ENCODE measurements at regions not wholly inside any gene's neighbourhood (a gene's known extent, or its start where the extent isn't known, plus 50 kb on each side); places are given as distances from the start of the nearest gene placed in this dataset.

DNA sequence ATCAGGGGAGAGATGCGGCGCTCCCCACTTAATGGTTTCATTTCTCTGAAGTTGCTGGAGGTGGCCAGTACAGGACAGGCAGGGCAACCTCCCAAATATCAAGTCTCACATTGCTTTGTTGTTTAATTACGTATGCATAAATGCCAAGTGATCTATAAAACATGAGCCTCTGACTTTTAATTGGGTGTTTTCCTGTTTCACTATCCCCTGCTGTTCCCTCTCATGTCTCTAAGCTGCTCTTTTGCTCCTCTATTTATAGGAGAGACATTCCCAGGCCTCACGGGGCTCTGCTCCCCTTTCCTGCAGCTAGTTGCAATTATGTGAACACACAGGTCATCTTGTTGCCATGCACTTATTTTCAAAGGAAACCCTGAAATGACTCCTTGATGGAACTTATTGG lies 1173.5 kb upstream of the GOT2 start:
- peak in 1 of 2 donors; percentile 30 for DNase-seq (ENCODE audit: low read depth in 1 of 2, low spot score in 1 of 2)
- no peaks in the 10 kb centered on the region for H3K9me3 ChIP-seq (ENCODE audit: low read depth)
- H3K36me3 ChIP-seq, result no peaks in the 10 kb centered on the region
- TF ChIP-seq, protein P1, sequence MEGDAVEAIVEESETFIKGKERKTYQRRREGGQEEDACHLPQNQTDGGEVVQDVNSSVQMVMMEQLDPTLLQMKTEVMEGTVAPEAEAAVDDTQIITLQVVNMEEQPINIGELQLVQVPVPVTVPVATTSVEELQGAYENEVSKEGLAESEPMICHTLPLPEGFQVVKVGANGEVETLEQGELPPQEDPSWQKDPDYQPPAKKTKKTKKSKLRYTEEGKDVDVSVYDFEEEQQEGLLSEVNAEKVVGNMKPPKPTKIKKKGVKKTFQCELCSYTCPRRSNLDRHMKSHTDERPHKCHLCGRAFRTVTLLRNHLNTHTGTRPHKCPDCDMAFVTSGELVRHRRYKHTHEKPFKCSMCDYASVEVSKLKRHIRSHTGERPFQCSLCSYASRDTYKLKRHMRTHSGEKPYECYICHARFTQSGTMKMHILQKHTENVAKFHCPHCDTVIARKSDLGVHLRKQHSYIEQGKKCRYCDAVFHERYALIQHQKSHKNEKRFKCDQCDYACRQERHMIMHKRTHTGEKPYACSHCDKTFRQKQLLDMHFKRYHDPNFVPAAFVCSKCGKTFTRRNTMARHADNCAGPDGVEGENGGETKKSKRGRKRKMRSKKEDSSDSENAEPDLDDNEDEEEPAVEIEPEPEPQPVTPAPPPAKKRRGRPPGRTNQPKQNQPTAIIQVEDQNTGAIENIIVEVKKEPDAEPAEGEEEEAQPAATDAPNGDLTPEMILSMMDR (IDR thresholded peaks at IDR 0.05; ENCODE audit: low read depth, low read length), result no peak
- H3K4me1 ChIP-seq (ENCODE audit: low read depth), result peaks cover 9% of the 10 kb centered on the region
- no peak overlapping the region for H3K4me3 ChIP-seq
- no peaks in the 10 kb centered on the region for H3K27me3 ChIP-seq
- no peak overlapping the region for H3K27ac ChIP-seq

DNA sequence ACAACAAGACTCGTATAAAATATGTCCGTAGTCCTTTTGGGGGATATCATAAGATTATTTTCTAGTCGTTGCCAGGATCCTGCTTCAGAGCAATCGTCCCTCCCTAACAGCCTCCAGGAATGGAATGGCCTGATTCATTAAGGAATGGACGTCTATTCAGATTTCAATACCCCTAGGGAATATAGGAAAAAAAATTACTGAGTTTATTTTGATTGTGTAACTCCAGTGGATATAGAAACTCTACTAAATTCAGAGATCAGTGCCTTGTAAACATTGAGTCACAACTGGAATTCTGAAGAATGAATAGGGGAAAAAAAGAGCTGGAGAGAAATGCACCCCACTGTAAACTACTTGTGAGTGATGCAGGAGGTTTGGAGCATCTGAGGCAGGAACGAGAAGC lies 1171.5 kb upstream of the GOT2 start:
- Histone ChIP-seq H3K27me3 (no peaks in the 10 kb centered on the region), H3K36me3 (no peaks in the 10 kb centered on the region), H3K27ac (no peak overlapping the region), H3K4me3 (no peak overlapping the region), H3K9me3 (ENCODE audit: low read depth) (no peaks in the 10 kb centered on the region), H3K4me1 (ENCODE audit: low read depth) (peaks cover 9% of the 10 kb centered on the region)
- no peak for DNase-seq (ENCODE audit: low read depth in 1 of 2, low spot score in 1 of 2)
- TF ChIP-seq, protein P1 (IDR thresholded peaks at IDR 0.05; ENCODE audit: low read depth, low read length), result no peak

DNA sequence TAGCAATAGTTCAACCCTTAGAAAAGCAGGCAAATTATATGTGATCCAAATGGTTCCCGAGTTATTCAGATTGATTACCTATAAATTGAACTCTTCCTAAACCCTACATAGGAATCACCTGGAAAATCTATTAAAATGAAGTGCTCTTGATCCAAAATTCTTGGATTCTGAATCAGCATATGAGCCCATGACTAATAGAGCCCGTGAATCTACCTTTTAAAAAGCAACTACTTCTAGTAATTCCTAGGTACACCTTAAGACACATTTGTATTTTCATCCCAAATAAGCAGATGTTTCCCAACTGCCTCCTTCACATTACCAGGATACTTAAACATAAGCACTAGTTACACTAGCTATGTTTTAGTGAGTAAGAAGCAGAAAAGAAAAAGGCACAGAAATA lies 1171.0 kb upstream of the GOT2 start:
- no peaks in the 10 kb centered on the region for H3K27me3 ChIP-seq
- H3K4me1 ChIP-seq (ENCODE audit: low read depth), result peaks cover 9% of the 10 kb centered on the region
- DNase-seq (ENCODE audit: low read depth in 1 of 2, low spot score in 1 of 2), result no peak
- no peaks in the 10 kb centered on the region for H3K9me3 ChIP-seq (ENCODE audit: low read depth)
- TF ChIP-seq, protein P1 (IDR thresholded peaks at IDR 0.05; ENCODE audit: low read depth, low read length), result no peak
- no peaks in the 10 kb centered on the region for H3K36me3 ChIP-seq
- H3K4me3 ChIP-seq, result no peak overlapping the region
- no peak overlapping the region for H3K27ac ChIP-seq

DNA sequence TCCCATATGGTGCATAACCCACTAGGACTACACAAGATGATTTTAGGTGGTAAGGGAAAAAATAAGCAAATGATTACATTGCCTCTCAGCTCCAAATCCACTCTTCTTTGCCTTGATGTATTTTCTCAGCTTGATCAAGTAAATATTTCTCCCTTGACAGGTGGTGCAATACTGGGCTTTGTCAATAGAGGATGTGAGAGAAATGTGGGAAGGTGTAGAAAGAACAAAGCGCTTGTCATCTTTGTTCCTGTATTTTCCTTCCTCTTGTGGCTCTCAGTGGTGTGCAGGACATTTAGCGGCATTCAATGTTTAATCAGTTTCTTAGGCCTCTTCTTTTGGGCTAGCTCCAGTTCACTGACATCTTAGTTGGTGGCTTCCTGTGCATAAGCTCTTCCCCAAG lies 1165.8 kb upstream of the GOT2 start:
- Histone ChIP-seq H3K27ac (no peak overlapping the region), H3K27me3 (no peaks in the 10 kb centered on the region)
- no peak for DNase-seq (ENCODE audit: low read depth in 1 of 2, low spot score in 1 of 2)

DNA sequence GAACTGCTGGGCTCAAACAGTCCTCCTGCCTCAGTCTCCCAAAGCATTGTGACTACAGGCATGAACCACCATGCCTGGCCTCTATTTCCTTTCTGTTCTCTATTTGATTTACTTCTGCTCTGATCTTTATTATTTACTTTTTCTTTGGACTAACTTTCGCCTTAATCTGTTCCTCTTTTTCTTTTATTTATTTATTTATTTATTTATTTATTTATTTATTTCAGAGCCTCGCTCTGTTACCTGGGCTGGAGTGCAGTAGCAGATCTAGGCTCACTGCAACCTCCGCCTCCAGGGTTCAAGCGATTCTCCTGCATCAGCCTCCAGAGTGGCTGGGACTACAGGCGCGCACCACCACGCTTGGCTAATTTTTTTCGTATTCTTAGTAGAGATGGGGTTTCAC lies 1158.3 kb upstream of the GOT2 start:
- Histone ChIP-seq H3K27ac (no peak overlapping the region), H3K9me3 (ENCODE audit: low read depth) (no peaks in the 10 kb centered on the region), H3K27me3 (no peaks in the 10 kb centered on the region), H3K36me3 (no peaks in the 10 kb centered on the region), H3K4me1 (ENCODE audit: low read depth) (no peaks in the 10 kb centered on the region), H3K4me3 (no peak overlapping the region)
- TF ChIP-seq, protein P1 (IDR thresholded peaks at IDR 0.05; ENCODE audit: low read depth, low read length), result no peak
- DNase-seq (ENCODE audit: low read depth in 1 of 2, low spot score in 1 of 2), result no peak

More for the DNA sequence above, 1165.8 kb upstream of the GOT2 start:
- no peak overlapping the region for H3K4me3 ChIP-seq
- H3K9me3 ChIP-seq (ENCODE audit: low read depth), result no peaks in the 10 kb centered on the region
- TF ChIP-seq, protein P1 (IDR thresholded peaks at IDR 0.05; ENCODE audit: low read depth, low read length), result no peak
- H3K4me1 ChIP-seq (ENCODE audit: low read depth), result no peaks in the 10 kb centered on the region
- H3K36me3 ChIP-seq, result no peaks in the 10 kb centered on the region

DNA sequence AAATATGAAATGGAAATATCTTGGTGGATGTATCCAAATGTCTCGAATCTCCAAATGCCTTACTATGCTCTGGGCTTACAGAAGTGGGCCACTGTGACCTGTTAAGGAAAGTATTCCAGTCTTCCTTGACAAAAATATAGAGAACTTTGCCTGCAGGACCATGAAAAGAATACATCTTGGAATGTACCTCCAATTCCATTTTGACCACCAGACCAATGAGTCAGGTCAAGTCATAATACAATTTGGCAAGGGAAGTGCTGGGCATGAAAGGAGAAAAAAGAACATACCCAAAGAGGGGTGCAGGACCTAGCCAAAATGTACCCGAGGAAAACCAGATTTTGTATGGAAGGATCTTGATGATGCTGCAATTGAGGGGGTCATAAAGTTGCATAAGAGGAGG lies 1153.7 kb upstream of the GOT2 start:
- Histone ChIP-seq H3K4me3 (no peak overlapping the region), H3K4me1 (ENCODE audit: low read depth) (no peaks in the 10 kb centered on the region), H3K27ac (no peak overlapping the region), H3K27me3 (no peaks in the 10 kb centered on the region), H3K36me3 (no peaks in the 10 kb centered on the region), H3K9me3 (ENCODE audit: low read depth) (no peaks in the 10 kb centered on the region)
- TF ChIP-seq, protein P1 (IDR thresholded peaks at IDR 0.05; ENCODE audit: low read depth, low read length), result no peak
- no peak for DNase-seq (ENCODE audit: low read depth in 1 of 2, low spot score in 1 of 2)

All from cardiac muscle cell (in vitro differentiated cells and primary cell).